Thyroid gland (tissue), 4 donors: ENCODE measurements at regions not wholly inside any gene's neighbourhood (a gene's known extent, or its start where the extent isn't known, plus 50 kb on each side); places are given as distances from the start of the nearest gene placed in this dataset.

Experiments
- CTCF ChIP-seq, 6 experiments: fragments of 200-600 bp in 3 of 6; fragments of 450-650 bp in 3 of 6; sonication (generic) in 3 of 6; IDR thresholded peaks; one replicate each; pipeline ENCODE4 v1.5.1; 2016 to 2019; ENCODE audit warnings: antibody characterized with exemption in 6 of 6, mild to moderate bottlenecking in 2 of 6, inconsistent platforms in 1 of 6, moderate library complexity in 1 of 6
- POLR2A ChIP-seq, 2 donors: fragments of 450-650 bp; IDR thresholded peaks; one replicate each; pipeline ENCODE4 v1.6.1; 2017; ENCODE audit warnings: antibody characterized with exemption in 2 of 2, mild to moderate bottlenecking in 2 of 2, moderate library complexity in 1 of 2

- TF ChIP-seq POLR2A (IDR thresholded peaks at IDR 0.05) (no peak), CTCF (IDR thresholded peaks at IDR 0.05) (no peak)
Observed at GRCh38 chr17:77698903-77699623, 259.4 kb upstream of the TNRC6C start.
